Body of pancreas (tissue), 4 donors: ENCODE measurements at regions not wholly inside any gene's neighbourhood (a gene's known extent, or its start where the extent isn't known, plus 50 kb on each side); places are given as distances from the start of the nearest gene placed in this dataset.

Source experiments
- ATAC-seq: fragments of 150-250 bp; one replicate; pipeline ENCODE4 v1.9.1; 2016
- DNase-seq, 4 donors: peaks; one replicate each; pipeline ENCODE4 v3.0.0-alpha.2; 2019
- H3K27ac ChIP-seq, 4 donors: fragments of 200-600 bp; sonication (generic); 1 replicate in 3 of 4; 2 replicates in 1 of 4; pipeline versions ENCODE4 v1.5.1 to v1.6.1; 2016 to 2019; ENCODE audit warnings: mild to moderate bottlenecking in 1 of 4, mixed read lengths in 1 of 4, moderate library complexity in 1 of 4
- H3K27me3 ChIP-seq, 2 donors: fragments of 200-600 bp; sonication (generic); one replicate each; pipeline ENCODE4 v1.6.0; 2016; ENCODE audit warnings: mild to moderate bottlenecking in 1 of 2
- H3K36me3 ChIP-seq, 2 donors: fragments of 200-600 bp; sonication (generic); replicated peaks in 1 of 2; 2 replicates each; pipeline ENCODE4 v1.5.1; 2016; ENCODE audit warnings: low read depth in 2 of 2; ENCODE audit not compliant: insufficient read depth in 1 of 2
- H3K4me1 ChIP-seq: fragments of 200-600 bp; sonication (generic); one replicate; pipeline ENCODE4 v1.6.0; 2016
- H3K4me3 ChIP-seq, 2 donors: fragments of 200-600 bp; sonication (generic); 1 replicate in 1 of 2; 2 replicates in 1 of 2; pipeline ENCODE4 v1.5.1; 2016 to 2019
- H3K9me3 ChIP-seq, 3 donors: fragments of 200-600 bp; sonication (generic); 1 replicate in 2 of 3; 2 replicates in 1 of 3; pipeline ENCODE4 v1.5.1; 2016
- POLR2A ChIP-seq, 3 donors: fragments of 450-650 bp; IDR thresholded peaks; one replicate each; pipeline ENCODE4 v1.6.1; 2016; ENCODE audit warnings: antibody characterized with exemption in 3 of 3, mild to moderate bottlenecking in 2 of 3
- WGBS, 2 donors: methylation state at CpG; one replicate each; pipeline ENCODE4 v1.1.5; 2017; 5-methylcytosine and 5-hydroxymethylcytosine counted together
- intact Hi-C: fragments of 100-400 bp; cut with DNase I; formaldehyde crosslinking; loops from one replicate; pipeline ENCODE4 v1.15.1; 2023
- TF ChIP-seq, protein P1 (sequence below), 7 experiments: fragments of 450-650 bp in 4 of 7; fragments of 200-600 bp in 3 of 7; sonication (generic) in 3 of 7; IDR thresholded peaks; one replicate each; pipeline ENCODE4 v1.5.1; 2016 to 2019; ENCODE audit warnings: antibody characterized with exemption in 7 of 7

DNA sequence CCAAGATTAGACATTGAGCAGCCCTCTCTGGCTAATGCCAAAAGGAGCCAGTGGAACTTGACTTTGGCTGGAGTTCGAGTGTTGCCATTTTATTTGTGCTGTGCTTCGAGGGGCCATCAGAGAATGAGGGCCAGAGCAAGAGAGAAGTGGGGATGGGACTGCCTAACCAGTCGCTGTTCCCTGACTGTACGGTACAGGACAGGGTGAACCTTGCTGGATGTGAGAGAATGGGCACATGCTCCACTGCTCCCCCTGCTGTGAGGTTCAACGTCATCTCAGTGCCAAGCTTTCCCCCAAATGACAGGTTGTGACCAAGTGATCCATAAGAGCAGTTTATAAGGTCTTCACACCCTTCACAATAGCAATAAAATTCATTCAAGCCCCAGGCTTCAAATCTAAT lies 55.1 kb upstream of the BCL11B start:
- no peak for DNase-seq

DNA sequence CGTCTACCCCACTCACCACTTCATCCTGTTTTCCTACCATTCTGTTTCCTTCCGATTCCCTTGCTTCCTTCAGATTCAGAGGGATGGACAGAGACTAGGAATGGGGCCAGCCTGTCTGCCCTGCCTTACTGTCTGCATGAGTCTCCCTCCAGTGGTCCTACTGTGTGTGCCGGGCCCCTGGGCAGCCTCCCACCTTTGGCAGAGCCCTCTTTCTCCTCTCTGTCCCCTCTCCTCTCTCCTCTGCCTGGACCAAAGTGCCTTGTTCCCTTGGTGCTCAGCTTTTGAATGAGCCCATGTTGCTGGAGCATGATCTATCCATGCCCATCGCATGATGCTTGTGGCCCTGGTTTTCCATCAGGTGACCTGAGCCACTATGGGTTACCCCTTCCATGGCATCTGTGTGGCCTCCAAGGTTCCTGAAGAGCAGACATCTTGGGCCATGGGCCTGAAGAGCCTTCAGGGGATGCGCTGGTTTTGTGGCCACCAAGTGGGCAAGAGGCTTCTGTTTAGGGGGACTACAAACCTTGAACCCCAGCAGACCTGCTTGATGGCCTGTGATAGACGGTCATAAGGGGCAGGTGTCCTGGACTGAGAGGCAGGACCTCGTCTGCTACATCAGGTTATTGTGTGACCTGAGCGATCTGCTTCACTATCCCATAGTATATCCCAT lies 54.2 kb upstream of the BCL11B start:
- 77 to 87% methylated on average over 5 to 8 of the region's 8 CpGs for WGBS, 2 donors

More for the DNA sequence above, 55.1 kb upstream of the BCL11B start:
- ATAC-seq = no peak
- Histone ChIP-seq H3K4me3 (no peak overlapping the region), H3K9me3 (no peaks in the 10 kb centered on the region), H3K36me3 (no peaks in the 10 kb centered on the region), H3K27me3 (no peaks in the 10 kb centered on the region), H3K4me1 (no peaks in the 10 kb centered on the region), H3K27ac (no peak overlapping the region)
- no peak for TF ChIP-seq POLR2A (IDR thresholded peaks at IDR 0.05)
- TF ChIP-seq, protein P1, sequence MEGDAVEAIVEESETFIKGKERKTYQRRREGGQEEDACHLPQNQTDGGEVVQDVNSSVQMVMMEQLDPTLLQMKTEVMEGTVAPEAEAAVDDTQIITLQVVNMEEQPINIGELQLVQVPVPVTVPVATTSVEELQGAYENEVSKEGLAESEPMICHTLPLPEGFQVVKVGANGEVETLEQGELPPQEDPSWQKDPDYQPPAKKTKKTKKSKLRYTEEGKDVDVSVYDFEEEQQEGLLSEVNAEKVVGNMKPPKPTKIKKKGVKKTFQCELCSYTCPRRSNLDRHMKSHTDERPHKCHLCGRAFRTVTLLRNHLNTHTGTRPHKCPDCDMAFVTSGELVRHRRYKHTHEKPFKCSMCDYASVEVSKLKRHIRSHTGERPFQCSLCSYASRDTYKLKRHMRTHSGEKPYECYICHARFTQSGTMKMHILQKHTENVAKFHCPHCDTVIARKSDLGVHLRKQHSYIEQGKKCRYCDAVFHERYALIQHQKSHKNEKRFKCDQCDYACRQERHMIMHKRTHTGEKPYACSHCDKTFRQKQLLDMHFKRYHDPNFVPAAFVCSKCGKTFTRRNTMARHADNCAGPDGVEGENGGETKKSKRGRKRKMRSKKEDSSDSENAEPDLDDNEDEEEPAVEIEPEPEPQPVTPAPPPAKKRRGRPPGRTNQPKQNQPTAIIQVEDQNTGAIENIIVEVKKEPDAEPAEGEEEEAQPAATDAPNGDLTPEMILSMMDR (IDR thresholded peaks at IDR 0.05) = no peak
- intact Hi-C loops = loop anchor here (10.0 kb wide), 1 partner anchor 98 kb away; no protein-coding TSS in a partner anchor
- WGBS, 2 donors = 50 to 83% methylated on average over 2 to 5 of the region's 5 CpGs

DNA sequence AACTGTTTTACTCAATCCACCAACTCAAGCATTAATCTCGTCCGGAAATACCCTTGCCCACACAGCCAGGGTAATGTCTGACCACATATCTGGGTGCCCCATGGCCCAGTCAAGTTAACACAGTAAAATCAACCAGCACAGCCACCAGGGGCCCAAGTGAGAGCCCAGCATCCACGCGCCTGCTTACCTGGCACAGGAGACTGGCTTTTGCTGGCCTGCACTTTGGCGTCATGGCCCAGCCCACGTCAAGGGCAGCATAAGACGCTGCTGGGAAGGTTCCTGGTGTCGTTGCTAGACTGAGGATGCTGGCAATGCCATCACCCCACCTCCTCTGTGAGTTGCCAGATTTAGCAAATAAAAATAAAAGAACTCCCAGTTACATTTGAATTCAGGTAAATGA lies 53.6 kb upstream of the BCL11B start:
- intact Hi-C loops = loop anchor here (10.0 kb wide), 1 partner anchor 99 kb away; no protein-coding TSS in a partner anchor
- ATAC-seq = no peak
- 90 to 91% methylated on average over 6 to 8 of the region's 8 CpGs for WGBS, 2 donors
- TF ChIP-seq, protein P1 (IDR thresholded peaks at IDR 0.05) = no peak
- no peak for TF ChIP-seq POLR2A (IDR thresholded peaks at IDR 0.05)
- Histone ChIP-seq H3K27me3 (no peaks in the 10 kb centered on the region), H3K4me1 (no peaks in the 10 kb centered on the region), H3K27ac (no peak overlapping the region), H3K9me3 (no peaks in the 10 kb centered on the region), H3K4me3 (no peak overlapping the region), H3K36me3 (no peaks in the 10 kb centered on the region)
- DNase-seq = no peak

More for the DNA sequence above, 54.2 kb upstream of the BCL11B start:
- DNase-seq (no peak), ATAC-seq (no peak)
- intact Hi-C loops = loop anchor here (10.0 kb wide), 1 partner anchor 99 kb away; no protein-coding TSS in a partner anchor
- Histone ChIP-seq H3K36me3 (no peaks in the 10 kb centered on the region), H3K27ac (no peak overlapping the region), H3K4me1 (no peaks in the 10 kb centered on the region), H3K4me3 (no peak overlapping the region), H3K27me3 (no peaks in the 10 kb centered on the region), H3K9me3 (no peaks in the 10 kb centered on the region)
- TF ChIP-seq POLR2A (IDR thresholded peaks at IDR 0.05) = no peak
- TF ChIP-seq, protein P1 (IDR thresholded peaks at IDR 0.05) = no peak

DNA sequence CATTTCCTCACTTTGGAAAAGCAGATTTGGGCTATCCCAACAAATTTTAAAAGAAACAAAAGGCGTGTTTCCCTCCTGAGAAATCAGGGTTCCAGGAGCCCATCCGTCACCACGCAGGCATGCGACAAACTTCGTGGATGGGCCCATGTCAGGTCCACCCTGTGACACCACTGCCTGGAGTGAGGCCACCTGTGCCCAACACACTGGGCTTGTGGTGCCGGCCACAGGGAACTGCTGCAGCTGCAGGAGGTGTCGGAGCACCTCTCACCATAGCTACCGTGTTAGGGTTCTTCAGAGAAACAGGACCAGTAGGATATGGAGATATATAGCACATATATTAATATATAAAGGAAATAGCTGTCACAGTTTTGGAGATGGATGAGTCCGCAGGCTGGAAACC lies 53.0 kb upstream of the BCL11B start:
- no peaks in the 10 kb centered on the region for H3K36me3 ChIP-seq
- no peak for TF ChIP-seq POLR2A (IDR thresholded peaks at IDR 0.05)
- TF ChIP-seq, protein P1 (IDR thresholded peaks at IDR 0.05) = no peak
- intact Hi-C loops = loop anchor here (10.0 kb wide), 1 partner anchor 100 kb away; no protein-coding TSS in a partner anchor
- no peak overlapping the region for H3K4me3 ChIP-seq
- H3K4me1 ChIP-seq = peaks cover 2% of the 10 kb centered on the region
- 77 to 86% methylated on average over 9 of the region's 9 CpGs for WGBS, 2 donors
- H3K27me3 ChIP-seq = no peaks in the 10 kb centered on the region
- H3K27ac ChIP-seq = no peak overlapping the region
- DNase-seq (no peak), ATAC-seq (no peak)
- H3K9me3 ChIP-seq = no peaks in the 10 kb centered on the region

- no peak for TF ChIP-seq POLR2A (IDR thresholded peaks at IDR 0.05)
- TF ChIP-seq, protein P1 (IDR thresholded peaks at IDR 0.05) = no peak
- intact Hi-C loops = loop anchor here (10.0 kb wide), 1 partner anchor 101 kb away; no protein-coding TSS in a partner anchor
- ATAC-seq (no peak), DNase-seq (no peak)
- H3K9me3 ChIP-seq = no peaks in the 10 kb centered on the region
- 71 to 81% methylated on average over 8 of the region's 8 CpGs for WGBS, 2 donors
- H3K27ac ChIP-seq = no peak overlapping the region
- no peak overlapping the region for H3K4me3 ChIP-seq
- H3K36me3 ChIP-seq = no peaks in the 10 kb centered on the region
- H3K27me3 ChIP-seq = no peaks in the 10 kb centered on the region
- H3K4me1 ChIP-seq = peaks cover 4% of the 10 kb centered on the region
These were observed 52.3 kb upstream of the BCL11B start for GRCh38 chr14:99324291-99324690.
